K562 (cell line): ENCODE measurements at regions not wholly inside any gene's neighbourhood (a gene's known extent, or its start where the extent isn't known, plus 50 kb on each side); places are given as distances from the start of the nearest gene placed in this dataset.

Experiments used
- ATAC-seq: fragments of 200-7000 bp; cut with Tn5 transposase; 3 replicates; pipeline ENCODE4 v1.9.1; 2020; ENCODE audit warnings: moderate library complexity
- BruUV-seq: library from RNA; stranded (reverse); fragments of 400-500 nt; replicated peaks from 2 replicates; lab custom pipeline; 2021; lab: Mats Ljungman, UMichigan
- CTCF ChIA-PET: fragments of 300-600 bp; formaldehyde crosslinking; extraction: SDS; loops from one replicate; lab custom pipeline; 2021; ENCODE audit warnings: low intra/inter-chr PET ratio; lab: Yijun Ruan, JAX
- POLR2A ChIA-PET: fragments of 300-600, 350-650 bp; sonication (Branson Sonifier 250); formaldehyde crosslinking; extraction: SDS; loops from one replicate; lab custom pipeline; 2021; ENCODE audit warnings: antibody characterized with exemption, inconsistent platforms; lab: Yijun Ruan, JAX
- DNase-seq, 4 experiments: peaks; one replicate each; pipeline versions ENCODE4 v3.0.0 to v3.0.0-alpha.2; 2011 to 2018; ENCODE audit warnings: low spot score in 3 of 4, mixed read lengths in 3 of 4; ENCODE audit errors: extremely low read depth in 1 of 4
- FAIRE-seq: peaks from 2 replicates; lab custom pipeline; 2011; peaks lifted over from hg19 to GRCh38; lab: Jason Lieb, UNC
- H2AFZ ChIP-seq: 2 replicates; pipeline ENCODE4 v1.6.0; 2011; ENCODE audit warnings: low read depth, low read length, control low read depth, inconsistent platforms
- H3K27ac ChIP-seq: fragments of 200-600 bp; 3 replicates; pipeline ENCODE4 v1.8.0; 2011; ENCODE audit warnings: low read depth, mild to moderate bottlenecking, control low read depth, inconsistent platforms, low read length, moderate library complexity, mixed read lengths; ENCODE audit errors: extremely low read depth
- H3K27me3 ChIP-seq, 2 experiments: fragments of 300-600 bp in 1 of 2; 2 replicates in 1 of 2; 3 replicates in 1 of 2; pipeline versions ENCODE4 v1.6.0 to v1.8.0; 2011; ENCODE audit warnings: inconsistent platforms in 2 of 2, low read length in 2 of 2, mild to moderate bottlenecking in 1 of 2, mixed read lengths in 1 of 2, moderate library complexity in 1 of 2; ENCODE audit not compliant: control insufficient read depth in 2 of 2, insufficient read depth in 2 of 2
- H3K36me3 ChIP-seq: fragments of 300-600 bp; 3 replicates; pipeline ENCODE4 v1.8.0; 2011; ENCODE audit warnings: mild to moderate bottlenecking, low read length, inconsistent platforms; ENCODE audit not compliant: control insufficient read depth, insufficient read depth
- H3K4me1 ChIP-seq, 2 experiments: fragments of 200-600 bp in 1 of 2; replicated peaks in 1 of 2; 2 replicates in 1 of 2; 3 replicates in 1 of 2; pipeline versions ENCODE4 v1.5.1 to v1.8.0; 2011; ENCODE audit warnings: inconsistent platforms in 2 of 2, low read length in 2 of 2, mild to moderate bottlenecking in 1 of 2, mixed read lengths in 1 of 2, moderate library complexity in 1 of 2; ENCODE audit not compliant: control insufficient read depth in 2 of 2, insufficient read depth in 2 of 2
- H3K4me2 ChIP-seq: 2 replicates; pipeline ENCODE4 v1.6.1; 2011; ENCODE audit warnings: low read length, control low read depth, inconsistent platforms, mixed read lengths; ENCODE audit not compliant: insufficient read depth
- H3K4me3 ChIP-seq: fragments of 200-600 bp; sonication (generic), shearing (Covaris generic); 2 replicates; pipeline ENCODE4 v1.5.1; 2016; ENCODE audit warnings: control low read depth, inconsistent platforms
- H3K79me2 ChIP-seq: fragments of 200-600 bp; 3 replicates; pipeline ENCODE4 v1.8.0; 2011; ENCODE audit warnings: low read length, inconsistent platforms; ENCODE audit not compliant: control insufficient read depth, insufficient read depth
- H3K9ac ChIP-seq, 2 experiments: 2 replicates each; pipeline versions ENCODE4 v1.6.0 to v1.6.1; 2011; ENCODE audit warnings: low read depth in 2 of 2, low read length in 2 of 2, control low read depth in 1 of 2, inconsistent platforms in 1 of 2, mild to moderate bottlenecking in 1 of 2, mixed read lengths in 1 of 2; ENCODE audit not compliant: insufficient read depth in 1 of 2
- H3K9me1 ChIP-seq: one replicate; pipeline ENCODE4 v1.6.0; 2011; ENCODE audit warnings: inconsistent platforms, mild to moderate bottlenecking, low read length, moderate library complexity; ENCODE audit not compliant: control insufficient read depth, insufficient read depth
- H3K9me3 ChIP-seq: replicated peaks from 2 replicates; pipeline ENCODE4 v1.5.1; 2011; ENCODE audit warnings: low read depth, low read length, inconsistent platforms; ENCODE audit not compliant: control insufficient read depth, insufficient read depth
- H4K20me1 ChIP-seq: replicated peaks from 2 replicates; pipeline ENCODE4 v1.6.1; 2011; ENCODE audit warnings: low read length, inconsistent platforms, mixed read lengths; ENCODE audit not compliant: control insufficient read depth, insufficient read depth
- BCOR ChIP-seq: fragments of 450-650 bp; IDR thresholded peaks from 2 replicates; pipeline ENCODE4 v1.6.1; 2016
- CBX3 ChIP-seq, 2 experiments: IDR thresholded peaks; 1 replicate in 1 of 2; 2 replicates in 1 of 2; pipeline ENCODE4 v1.6.1; 2012; ENCODE audit warnings: inconsistent platforms in 2 of 2, low read length in 2 of 2, borderline replicate concordance in 1 of 2, control low read depth in 1 of 2
- FOXP4 ChIP-seq: sonication (generic); formaldehyde crosslinking; IDR thresholded peaks from 2 replicates; pipeline ENCODE4 v1.8.0; 2022; ENCODE audit warnings: mild to moderate bottlenecking, missing genetic modification reagents, borderline replicate concordance
- HNRNPLL ChIP-seq: fragments of 200-400 bp; formaldehyde crosslinking; IDR thresholded peaks from 2 replicates; pipeline ENCODE4 v1.6.1; 2017; ENCODE audit warnings: low read length, low read depth, mild to moderate bottlenecking; ENCODE audit not compliant: poor library complexity, severe bottlenecking
- KHSRP ChIP-seq: fragments of 450-650 bp; IDR thresholded peaks from 2 replicates; pipeline ENCODE4 v1.6.1; 2017
- KLF13 ChIP-seq: fragments of 450-650 bp; IDR thresholded peaks from 2 replicates; pipeline ENCODE4 v1.6.1; 2016; ENCODE audit warnings: missing genetic modification characterization, low read depth, mild to moderate bottlenecking, missing compliant biosample characterization, moderate library complexity, borderline replicate concordance
- L3MBTL2 ChIP-seq: fragments of 450-650 bp; IDR thresholded peaks from 2 replicates; pipeline ENCODE4 v1.6.1; 2016; ENCODE audit warnings: mild to moderate bottlenecking, moderate library complexity
- MECOM ChIP-seq: fragments of 250-450 bp; sonication (Bioruptor Pico); IDR thresholded peaks from 2 replicates; pipeline ENCODE4 v1.8.0; 2022; ENCODE audit warnings: inconsistent platforms
- MLLT1 ChIP-seq, 2 experiments: fragments of 450-650 bp; IDR thresholded peaks; 2 replicates each; pipeline ENCODE4 v1.6.1; 2016
- MYNN ChIP-seq, 2 experiments: sonication (generic); formaldehyde crosslinking in 1 of 2; IDR thresholded peaks; 2 replicates each; pipeline versions ENCODE4 v1.5.0 to v1.6.1; 2016 to 2020; ENCODE audit warnings: antibody characterized with exemption in 1 of 2, missing genetic modification reagents in 1 of 2
- NR3C1 ChIP-seq: sonication (generic); formaldehyde crosslinking; IDR thresholded peaks from 2 replicates; pipeline ENCODE4 v1.8.1; 2022; ENCODE audit warnings: missing genetic modification reagents
- RUNX1 ChIP-seq: sonication (generic); IDR thresholded peaks from 2 replicates; pipeline ENCODE4 v1.6.1; 2016; ENCODE audit warnings: antibody characterized with exemption, low read depth
- TGIF2 ChIP-seq: sonication (generic); formaldehyde crosslinking; IDR thresholded peaks from 2 replicates; pipeline ENCODE4 v1.8.1; 2022; ENCODE audit warnings: mild to moderate bottlenecking, missing genetic modification reagents, moderate library complexity
- XRCC5 ChIP-seq: fragments of 200-400 bp; formaldehyde crosslinking; IDR thresholded peaks from 2 replicates; pipeline ENCODE4 v1.6.1; 2017; ENCODE audit warnings: low read depth, mild to moderate bottlenecking, low read length
- ZBTB7A ChIP-seq: IDR thresholded peaks from 2 replicates; pipeline ENCODE4 v1.6.1; 2011; ENCODE audit warnings: low read depth, mild to moderate bottlenecking, low read length, moderate library complexity, borderline replicate concordance; ENCODE audit not compliant: control insufficient read depth
- ZHX1 ChIP-seq: fragments of 150-350 bp; conservative IDR thresholded peaks from 2 replicates; pipeline ENCODE4 v1.6.1; 2014; ENCODE audit warnings: low read length
- ZNF124 ChIP-seq: sonication (generic); formaldehyde crosslinking; IDR thresholded peaks from 2 replicates; pipeline ENCODE4 v1.8.1; 2022; ENCODE audit warnings: missing genetic modification reagents
- ZNF444 ChIP-seq: fragments of 250-450 bp; sonication (Bioruptor Pico); IDR thresholded peaks from 2 replicates; pipeline ENCODE4 v1.4.0; 2020; ENCODE audit warnings: mild to moderate bottlenecking, moderate library complexity
- WGBS: fragments of 100-300 bp; shearing (Covaris generic); methylation state at CpG from one replicate; pipeline ENCODE4 v1.1.6; 2016; ENCODE audit warnings: low coverage, mixed read lengths; ENCODE audit not compliant: insufficient coverage; ENCODE audit errors: missing lambda C conversion rate; 5-methylcytosine and 5-hydroxymethylcytosine counted together
- in situ Hi-C: fragments of 300-500 bp; cut with MboI; formaldehyde crosslinking; loops from 4 replicates; pipeline ENCODE4 v1.15.0; 2018; ENCODE audit warnings: inconsistent platforms, mixed read lengths
- intact Hi-C: fragments of 100-400 bp; cut with micrococcal nuclease; formaldehyde crosslinking; loops from 2 replicates; pipeline ENCODE4 v1.14.2; 2022

- TF ChIP-seq MYNN (IDR thresholded peaks at IDR 0.05) = no peak
- TF ChIP-seq MYNN (CRISPR knock-in tag; IDR thresholded peaks at IDR 0.05) = no peak
- no peak for TF ChIP-seq ZNF444 (CRISPR knock-in tag)
- no peak for TF ChIP-seq MECOM (CRISPR knock-in tag)
- TF ChIP-seq ZNF124 = no peak
- TF ChIP-seq, all 486 proteins: peak for 0
Measured at GRCh38 chr22:47465222-47465621, 702.8 kb downstream of the TBC1D22A start (continued).

- FAIRE-seq = no peak
- no peak overlapping the region for H3K4me3 ChIP-seq
- H3K9ac ChIP-seq = no peak overlapping the region
- H3K27ac ChIP-seq = no peak overlapping the region
- no peak overlapping the region for H2AFZ ChIP-seq
- no peaks in the 10 kb centered on the region for H3K9me1 ChIP-seq
- in situ Hi-C loops = no loop called here
- CTCF ChIA-PET = no interaction called here
- BruUV-seq = no TSS peak
- no peaks in the 10 kb centered on the region for H3K79me2 ChIP-seq
- no peaks in the 10 kb centered on the region for H3K9me3 ChIP-seq
- 3% methylated on average over 5 of the region's 8 CpGs for WGBS
- no peak for ATAC-seq
- H3K36me3 ChIP-seq = no peaks in the 10 kb centered on the region
- intact Hi-C loops = no loop called here
- H3K4me1 ChIP-seq = no peaks in the 10 kb centered on the region
- no peaks in the 10 kb centered on the region; a peak in 1 of 5 replicates for H3K27me3 ChIP-seq
- no peak overlapping the region for H3K4me2 ChIP-seq
- DNase-seq = no peak
- no peaks in the 10 kb centered on the region for H4K20me1 ChIP-seq
- POLR2A ChIA-PET = no interaction called here
- TF ChIP-seq CBX3 (IDR thresholded peaks at IDR 0.05; ENCODE audit: borderline replicate concordance in 1 of 2, low read length in 2 of 2) = no peak
- no peak for TF ChIP-seq KHSRP
- TF ChIP-seq BCOR = no peak
- no peak for TF ChIP-seq NR3C1 (CRISPR knock-in tag)
- no peak for TF ChIP-seq KLF13 (tag)
- no peak for TF ChIP-seq ZBTB7A
- no peak for TF ChIP-seq RUNX1
- no peak for TF ChIP-seq FOXP4 (CRISPR knock-in tag)
- TF ChIP-seq XRCC5 = no peak
- no peak for TF ChIP-seq HNRNPLL
- TF ChIP-seq L3MBTL2 = no peak
- no peak for TF ChIP-seq MLLT1 (IDR thresholded peaks at IDR 0.05)
- TF ChIP-seq ZHX1 = no peak
- no peak for TF ChIP-seq TGIF2 (CRISPR knock-in tag)
Measured at GRCh38 chr22:47463220-47463619, 700.8 kb downstream of the TBC1D22A start.
